Occipital lobe (tissue), 1 donor: ENCODE measurements at regions not wholly inside any gene's neighbourhood (a gene's known extent, or its start where the extent isn't known, plus 50 kb on each side); places are given as distances from the start of the nearest gene placed in this dataset.
A peak's percentile ranks its signal among the peaks of the same experiment; 100 is the strongest.

ENCODE experiments used
- DNase-seq: peaks from one replicate; lab custom pipeline; 2025; lab: John Stamatoyannopoulos, UW

- no peak for DNase-seq
Observed at GRCh38 chr12:46131732-46132469, 136.9 kb downstream of the SLC38A1 start.

GRCh38 chr12:46127656-46128055 lies 137.3 kb upstream of the SCAF11 start:
- DNase-seq = no peak

GRCh38 chr12:46126050-46126727 lies 135.8 kb upstream of the SCAF11 start:
- DNase-seq = no peak

- peak; percentile 31 for DNase-seq
Observed at GRCh38 chr12:46124848-46125619, 134.7 kb upstream of the SCAF11 start.

- no peak for DNase-seq
Observed at GRCh38 chr12:46124132-46124847, 133.9 kb upstream of the SCAF11 start.

- no peak for DNase-seq
Observed at GRCh38 chr12:46112364-46112763, 122.0 kb upstream of the SCAF11 start.

GRCh38 chr12:46111715-46112114 lies 121.3 kb upstream of the SCAF11 start:
- DNase-seq = no peak

- no peak for DNase-seq
Observed at GRCh38 chr12:46110928-46111699, 120.7 kb upstream of the SCAF11 start.

GRCh38 chr12:46110223-46110611 lies 119.8 kb upstream of the SCAF11 start:
- no peak for DNase-seq

GRCh38 chr12:46109343-46110222 lies 119.2 kb upstream of the SCAF11 start:
- DNase-seq = no peak

GRCh38 chr12:46108721-46109120 lies 118.3 kb upstream of the SCAF11 start:
- no peak for DNase-seq

- no peak for DNase-seq
Observed at GRCh38 chr12:46107591-46107990, 117.2 kb upstream of the SCAF11 start.

GRCh38 chr12:46105735-46106134 lies 115.4 kb upstream of the SCAF11 start:
- no peak for DNase-seq

GRCh38 chr12:46103559-46104383 lies 113.4 kb upstream of the SCAF11 start:
- DNase-seq = no peak

- no peak for DNase-seq
Observed at GRCh38 chr12:46101485-46101869, 111.1 kb upstream of the SCAF11 start.

GRCh38 chr12:46100551-46101484 lies 110.4 kb upstream of the SCAF11 start:
- DNase-seq = no peak

- no peak for DNase-seq
Observed at GRCh38 chr12:46089414-46090162, 99.2 kb upstream of the SCAF11 start.
